Hindlimb muscle (tissue), 1 donor: ENCODE measurements at regions not wholly inside any gene's neighbourhood (a gene's known extent, or its start where the extent isn't known, plus 50 kb on each side); places are given as distances from the start of the nearest gene placed in this dataset.

Experiments used
- DNase-seq: peaks from one replicate; pipeline ENCODE4 v3.0.0-alpha.2; 2013

DNA sequence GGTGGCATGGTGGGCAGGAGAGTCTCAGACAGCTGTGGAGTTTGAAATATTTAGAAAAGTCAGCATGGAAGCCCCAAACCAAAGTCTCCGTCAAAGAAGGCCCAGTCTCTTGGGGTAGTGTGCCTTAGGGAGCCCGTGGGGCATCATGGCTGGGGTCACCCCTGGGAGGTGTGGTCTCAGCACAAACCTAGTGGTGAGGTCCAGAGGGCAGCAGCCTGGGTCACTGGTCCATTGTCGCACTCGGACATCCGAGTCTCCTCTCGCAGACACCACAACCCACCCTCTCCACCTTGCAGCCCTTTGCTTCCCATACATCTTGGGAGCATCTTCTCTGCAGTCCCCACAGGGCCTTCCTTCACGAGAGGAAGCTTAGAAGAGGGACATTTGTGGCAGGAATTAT, 588.0 kb upstream of the TMEM132C start:
- DNase-seq, result no peak

GRCh38 chr12:127680516-127680915, 586.5 kb upstream of the TMEM132C start:
- DNase-seq, result no peak

DNA sequence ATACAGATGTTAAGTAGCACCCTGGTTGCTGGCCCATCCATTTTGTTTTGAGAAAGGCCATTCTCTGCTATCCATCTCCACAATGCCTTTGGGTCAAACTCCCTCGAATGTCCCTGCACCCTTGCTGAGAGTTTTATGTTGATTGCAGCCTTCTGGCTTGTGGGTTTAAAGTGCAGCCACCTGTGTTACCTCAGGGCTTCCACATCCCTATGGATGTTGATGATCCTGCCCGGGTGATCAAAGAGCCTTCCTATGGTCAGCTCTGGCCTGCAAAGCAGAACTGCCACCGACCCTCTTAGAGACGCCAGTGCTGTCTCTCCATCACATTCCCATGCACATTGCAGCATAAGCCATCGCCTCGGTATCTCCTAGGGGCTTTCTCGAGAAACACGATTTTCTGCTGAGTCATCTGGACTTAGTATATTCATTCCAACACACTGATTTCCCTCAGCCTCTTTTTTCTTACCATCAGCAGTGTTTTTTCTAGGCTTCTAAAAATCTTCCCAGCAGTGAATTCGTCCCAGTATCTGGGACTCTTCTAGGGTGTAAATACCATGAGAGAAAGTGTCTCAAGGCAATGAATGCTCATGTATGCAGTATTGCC, 585.7 kb upstream of the TMEM132C start:
- DNase-seq, result no peak

- DNase-seq, result no peak
Measured at GRCh38 chr12:127685491-127685890, 581.5 kb upstream of the TMEM132C start.

DNA sequence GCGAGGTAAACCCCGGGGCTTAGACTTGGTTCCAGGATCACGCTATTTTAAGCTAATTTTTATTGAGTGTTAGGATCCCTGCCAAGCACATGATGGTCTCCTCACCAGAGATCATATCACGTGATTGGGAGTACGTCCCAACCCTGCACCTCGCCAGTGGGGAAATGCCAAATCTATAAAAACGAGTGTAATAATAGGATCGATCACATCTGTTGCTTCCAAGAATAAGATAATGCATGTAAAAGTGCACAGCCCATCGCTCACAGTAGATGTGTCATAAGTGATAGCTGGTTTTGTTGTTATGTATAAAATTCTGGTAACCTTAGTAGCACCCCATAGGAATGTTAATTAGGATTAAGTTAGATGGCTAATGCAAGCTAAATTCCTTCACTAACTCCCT, 581.0 kb upstream of the TMEM132C start:
- peak; percentile 34 for DNase-seq

GRCh38 chr12:127687181-127687580, 579.8 kb upstream of the TMEM132C start:
- no peak for DNase-seq

- no peak for DNase-seq
Measured at GRCh38 chr12:127688906-127689428, 578.0 kb upstream of the TMEM132C start.

- DNase-seq, result no peak
Measured at GRCh38 chr12:127690161-127690560, 576.8 kb upstream of the TMEM132C start.

DNA sequence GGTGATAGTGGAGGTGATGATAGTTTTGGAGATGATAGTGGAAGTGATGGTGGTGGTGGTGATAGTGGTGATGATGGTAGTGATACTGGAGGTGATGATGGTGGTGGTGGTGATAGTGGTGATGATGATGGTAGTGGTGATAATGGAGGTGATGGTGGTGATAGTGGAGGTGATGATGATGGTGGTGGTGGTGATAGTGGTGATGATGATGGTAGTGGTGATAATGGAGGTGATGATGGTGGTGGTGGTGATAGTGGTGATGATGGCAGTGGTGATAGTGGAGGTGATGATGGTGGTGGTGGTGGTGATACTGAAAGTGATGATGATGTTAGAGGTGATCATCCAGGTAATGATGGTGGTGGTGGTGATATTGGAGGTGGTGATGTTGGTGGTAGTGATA, 570.0 kb upstream of the TMEM132C start:
- no peak for DNase-seq

- DNase-seq, result no peak
Measured at GRCh38 chr12:127703026-127703425, 563.9 kb upstream of the TMEM132C start.

GRCh38 chr12:127711108-127711507, 555.9 kb upstream of the TMEM132C start:
- no peak for DNase-seq

DNA sequence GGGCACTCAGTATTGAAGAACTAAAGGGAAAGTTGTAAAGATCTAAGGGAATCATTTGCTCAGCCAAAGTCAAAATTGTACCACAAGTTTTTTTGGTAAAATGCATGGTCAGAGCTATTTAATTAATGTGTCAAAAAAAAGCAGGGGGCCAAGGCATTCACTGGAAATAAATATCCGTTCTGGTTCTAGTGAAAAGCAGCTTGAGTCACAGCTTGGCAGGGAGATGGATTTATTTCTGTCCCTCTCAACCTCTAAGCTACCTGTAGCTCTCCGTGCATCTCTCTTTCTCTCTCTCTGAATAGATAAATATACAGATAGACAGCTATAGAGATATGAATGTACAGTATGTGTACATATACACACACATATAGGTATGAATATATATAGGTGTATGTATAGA, 554.4 kb upstream of the TMEM132C start:
- no peak for DNase-seq

GRCh38 chr12:127716166-127716565, 550.8 kb upstream of the TMEM132C start:
- no peak for DNase-seq

- no peak for DNase-seq
Measured at GRCh38 chr12:127717278-127717677, 549.7 kb upstream of the TMEM132C start.

GRCh38 chr12:127720334-127720733, 546.6 kb upstream of the TMEM132C start:
- DNase-seq, result no peak

GRCh38 chr12:127722611-127723010, 544.4 kb upstream of the TMEM132C start:
- no peak for DNase-seq

- no peak for DNase-seq
Measured at GRCh38 chr12:127723251-127723650, 543.7 kb upstream of the TMEM132C start.

DNA sequence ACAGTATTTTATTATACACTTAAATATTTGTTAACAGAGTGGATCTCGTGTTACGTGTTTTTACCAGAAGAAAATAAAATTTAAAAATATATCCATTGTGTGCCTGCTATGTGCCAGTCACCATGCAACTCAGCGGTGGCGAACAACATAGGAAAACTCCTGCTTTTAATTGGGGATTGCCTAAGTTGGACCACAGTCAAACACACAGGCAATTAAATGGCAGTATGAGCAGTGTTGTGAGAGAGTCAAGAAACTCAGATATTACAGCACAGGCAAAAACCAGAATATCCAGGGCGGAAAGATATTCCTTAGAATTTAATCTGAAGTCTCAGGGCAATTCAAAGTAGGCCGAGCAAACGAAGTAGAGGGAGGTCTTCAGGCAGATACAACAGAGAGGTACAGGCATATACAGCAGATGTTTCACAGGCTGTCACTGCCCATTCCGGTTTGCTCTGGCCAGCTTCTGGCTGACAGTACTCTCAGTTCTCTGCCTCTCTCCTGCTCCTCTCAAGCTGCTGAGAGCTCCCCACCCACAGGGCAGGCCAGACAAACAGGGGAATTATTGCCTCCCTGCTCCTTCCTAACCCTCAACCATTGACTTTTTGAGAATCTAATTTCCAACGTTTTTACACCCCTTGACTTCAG, 540.2 kb upstream of the TMEM132C start:
- no peak for DNase-seq

DNA sequence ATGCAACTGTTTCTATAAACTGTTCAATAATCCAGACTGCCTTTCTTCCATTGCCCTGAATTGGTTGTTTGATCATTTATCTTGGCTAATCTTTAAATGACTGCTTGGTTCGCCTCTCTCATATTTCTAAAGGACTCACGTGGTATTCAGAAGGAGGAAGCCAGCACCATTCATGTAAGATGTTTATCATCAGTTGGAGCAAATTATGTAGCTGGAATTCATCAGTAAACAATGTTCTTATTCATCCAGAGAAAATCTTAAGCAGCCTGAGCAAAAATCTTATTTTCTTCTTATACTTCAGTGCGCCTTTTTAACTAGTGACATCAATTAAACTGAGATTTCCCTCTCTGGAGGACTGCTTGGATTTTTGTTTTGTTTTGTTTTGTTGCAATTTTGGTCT, 538.7 kb upstream of the TMEM132C start:
- no peak for DNase-seq

DNA sequence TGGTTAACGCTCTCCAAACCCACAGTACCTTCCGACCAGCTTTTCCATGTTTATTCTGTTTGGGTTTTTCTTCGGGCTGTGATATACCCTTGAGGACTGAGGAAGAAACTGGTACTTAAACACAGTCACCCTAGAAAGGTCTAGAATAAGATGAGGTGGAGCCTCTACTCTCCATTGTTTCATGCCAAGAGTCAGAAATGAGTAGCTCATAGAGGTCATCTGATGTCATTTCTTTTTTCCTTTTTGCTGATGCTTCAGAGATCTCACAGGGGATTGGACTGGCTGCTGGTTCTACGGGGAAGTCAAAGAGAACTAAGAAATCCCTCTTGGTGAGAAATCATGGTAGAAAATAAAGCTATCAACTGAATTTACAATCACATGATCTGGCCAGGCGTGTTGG, 538.2 kb upstream of the TMEM132C start:
- DNase-seq, result no peak

DNA sequence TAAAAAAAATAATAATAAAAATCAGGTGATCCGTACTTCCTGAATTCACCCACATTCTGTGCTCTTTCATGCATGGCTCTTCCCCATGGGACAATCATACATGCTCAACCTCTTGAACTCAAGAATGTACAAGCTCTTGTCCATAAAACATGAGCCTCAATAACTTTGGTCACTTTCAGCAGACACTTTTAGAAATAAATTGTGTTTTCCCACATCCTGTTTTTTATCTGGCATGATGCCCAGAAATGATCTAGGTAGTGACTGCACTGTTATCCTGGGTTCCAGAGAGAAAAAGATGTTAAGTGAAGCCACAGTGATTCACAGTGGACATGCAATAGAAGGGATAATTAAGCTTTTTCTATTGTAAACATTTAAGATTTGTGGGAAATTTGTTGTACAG, 537.6 kb upstream of the TMEM132C start:
- no peak for DNase-seq

- no peak for DNase-seq
Measured at GRCh38 chr12:127731657-127732056, 535.3 kb upstream of the TMEM132C start.

- DNase-seq, result no peak
Measured at GRCh38 chr12:127742231-127742630, 524.7 kb upstream of the TMEM132C start.

- no peak for DNase-seq
Measured at GRCh38 chr12:127745469-127746212, 521.3 kb upstream of the TMEM132C start.
